IMR-90 (cell line): ENCODE measurements at regions not wholly inside any gene's neighbourhood (a gene's known extent, or its start where the extent isn't known, plus 50 kb on each side); places are given as distances from the start of the nearest gene placed in this dataset.

Experiments used
- ATAC-seq: fragments of 200-7000 bp; cut with Tn5 transposase; 2 replicates; pipeline ENCODE4 v1.9.1; 2020; ENCODE audit warnings: low read depth, mild to moderate bottlenecking, moderate library complexity
- BruUV-seq: library from RNA; stranded (reverse); fragments of 400-500 nt; replicated peaks from 2 replicates; lab custom pipeline; 2021; lab: Mats Ljungman, UMichigan
- CTCF ChIA-PET: fragments of 300-600 bp; formaldehyde crosslinking; extraction: SDS; loops from one replicate; lab custom pipeline; 2021; ENCODE audit warnings: antibody characterized with exemption; lab: Yijun Ruan, JAX
- POLR2A ChIA-PET: fragments of 300-600 bp; sonication (Branson Sonifier 250); formaldehyde crosslinking; loops from one replicate; lab custom pipeline; 2022; ENCODE audit warnings: antibody characterized with exemption; ENCODE audit not compliant: unreplicated experiment; lab: Charles Lee
- DNase-seq: peaks from one replicate; pipeline ENCODE4 v3.0.0; 2013
- H2AFZ ChIP-seq: replicated peaks from 2 replicates; pipeline ENCODE3; 2013; ENCODE audit warnings: low read length, mild to moderate bottlenecking; ENCODE audit not compliant: poor library complexity
- H2AK5ac ChIP-seq: 2 replicates; pipeline ENCODE4 v1.6.1; 2013; ENCODE audit warnings: low read depth, low read length, inconsistent platforms
- H2AK9ac ChIP-seq: replicated peaks from 2 replicates; pipeline ENCODE3; 2013; ENCODE audit warnings: mild to moderate bottlenecking, low read depth, low read length, moderate library complexity; ENCODE audit not compliant: poor library complexity
- H2BK120ac ChIP-seq: 2 replicates; pipeline ENCODE4 v1.6.1; 2013; ENCODE audit warnings: low read depth, low read length, inconsistent platforms
- H2BK15ac ChIP-seq: 3 replicates; pipeline ENCODE4 v1.6.1; 2013; ENCODE audit warnings: low read depth, low read length, inconsistent platforms
- H2BK20ac ChIP-seq: 2 replicates; pipeline ENCODE4 v1.6.1; 2013; ENCODE audit warnings: low read depth, mild to moderate bottlenecking, inconsistent platforms, low read length, moderate library complexity
- H2BK5ac ChIP-seq: 2 replicates; pipeline ENCODE4 v1.6.1; 2013; ENCODE audit warnings: mild to moderate bottlenecking, low read depth, low read length, inconsistent platforms; ENCODE audit not compliant: poor library complexity, severe bottlenecking
- H3K14ac ChIP-seq: replicated peaks from 2 replicates; pipeline ENCODE4 v1.6.1; 2013; ENCODE audit warnings: low read depth, low read length, inconsistent platforms
- H3K18ac ChIP-seq: 2 replicates; pipeline ENCODE4 v1.6.1; 2013; ENCODE audit warnings: low read depth, low read length, control low read depth
- H3K23ac ChIP-seq: 2 replicates; pipeline ENCODE4 v1.6.1; 2013; ENCODE audit warnings: low read depth, low read length, inconsistent platforms
- H3K27ac ChIP-seq: 2 replicates; pipeline ENCODE4 v1.5.1; 2013; ENCODE audit warnings: mild to moderate bottlenecking, control low read depth, low read length; ENCODE audit not compliant: insufficient read depth
- H3K27me3 ChIP-seq: 2 replicates; pipeline ENCODE4 v1.6.1; 2013; ENCODE audit warnings: low read length; ENCODE audit not compliant: control insufficient read depth, insufficient read depth
- H3K36me3 ChIP-seq: 2 replicates; pipeline ENCODE4 v1.6.1; 2013; ENCODE audit warnings: low read length, mixed read lengths; ENCODE audit not compliant: control insufficient read depth, insufficient read depth
- H3K4ac ChIP-seq: 2 replicates; pipeline ENCODE4 v1.6.1; 2013; ENCODE audit warnings: low read depth, low read length, inconsistent platforms
- H3K4me1 ChIP-seq: 2 replicates; pipeline ENCODE4 v1.6.1; 2013; ENCODE audit warnings: low read length, mixed read lengths; ENCODE audit not compliant: control insufficient read depth, insufficient read depth
- H3K4me2 ChIP-seq: 2 replicates; pipeline ENCODE4 v1.6.1; 2013; ENCODE audit warnings: low read depth, mild to moderate bottlenecking, control low read depth, low read length, moderate library complexity
- H3K4me3 ChIP-seq: 2 replicates; pipeline ENCODE4 v1.5.1; 2013; ENCODE audit warnings: low read depth, mild to moderate bottlenecking, control low read depth, low read length, moderate library complexity; ENCODE audit not compliant: insufficient read depth
- H3K56ac ChIP-seq: 2 replicates; pipeline ENCODE4 v1.6.1; 2013; ENCODE audit warnings: low read length, inconsistent platforms; ENCODE audit not compliant: insufficient read depth; ENCODE audit errors: extremely low read depth
- H3K79me1 ChIP-seq, 2 experiments: 2 replicates each; pipeline ENCODE4 v1.6.1; 2013; ENCODE audit warnings: low read length in 2 of 2, inconsistent platforms in 1 of 2, low read depth in 1 of 2
- H3K9ac ChIP-seq: 2 replicates; pipeline ENCODE4 v1.6.1; 2013; ENCODE audit warnings: low read depth, low read length, control low read depth
- H3K9me1 ChIP-seq: 2 replicates; pipeline ENCODE4 v1.6.1; 2013; ENCODE audit warnings: low read length, inconsistent platforms; ENCODE audit not compliant: insufficient read depth
- H3K9me3 ChIP-seq: 2 replicates; pipeline ENCODE4 v1.6.1; 2013; ENCODE audit warnings: low read length; ENCODE audit not compliant: control insufficient read depth, insufficient read depth
- H4K20me1 ChIP-seq: 2 replicates; pipeline ENCODE4 v1.6.1; 2013; ENCODE audit warnings: low read length, inconsistent platforms; ENCODE audit not compliant: insufficient read depth
- H4K5ac ChIP-seq: 2 replicates; pipeline ENCODE4 v1.6.1; 2013; ENCODE audit warnings: mild to moderate bottlenecking, low read depth, low read length, control low read depth
- H4K8ac ChIP-seq, 2 experiments: 2 replicates each; pipeline ENCODE4 v1.6.1; 2013; ENCODE audit warnings: low read depth in 2 of 2, low read length in 2 of 2, control low read depth in 1 of 2, inconsistent platforms in 1 of 2
- H4K91ac ChIP-seq: 2 replicates; pipeline ENCODE4 v1.6.1; 2013; ENCODE audit warnings: low read depth, low read length, inconsistent platforms; ENCODE audit not compliant: insufficient read depth
- BHLHE40 ChIP-seq: fragments of 150-350 bp; IDR thresholded peaks from 2 replicates; pipeline ENCODE4 v1.6.1; 2016; ENCODE audit warnings: mild to moderate bottlenecking, low read depth, low read length
- CEBPB ChIP-seq: IDR thresholded peaks from 2 replicates; pipeline ENCODE4 v1.6.1; 2012; ENCODE audit warnings: low read depth, low read length, improper control_type of control experiment
- ELK1 ChIP-seq: fragments of 150-350 bp; IDR thresholded peaks from 2 replicates; pipeline ENCODE4 v1.6.1; 2016; ENCODE audit warnings: low read depth, mild to moderate bottlenecking, low read length, moderate library complexity, borderline replicate concordance
- FOS ChIP-seq: fragments of 150-350 bp; IDR thresholded peaks from 2 replicates; pipeline ENCODE4 v1.6.1; 2016; ENCODE audit warnings: low read depth, low read length
- MAZ ChIP-seq: IDR thresholded peaks from 2 replicates; pipeline ENCODE4 v1.6.1; 2012; ENCODE audit warnings: low read depth, mild to moderate bottlenecking, low read length, improper control_type of control experiment, moderate library complexity, borderline replicate concordance
- MXI1 ChIP-seq: IDR thresholded peaks from 2 replicates; pipeline ENCODE4 v1.6.1; 2012; ENCODE audit warnings: low read depth, mild to moderate bottlenecking, low read length, moderate library complexity, borderline replicate concordance
- NFE2L2 ChIP-seq: fragments of 150-350 bp; IDR thresholded peaks from 2 replicates; pipeline ENCODE4 v1.6.1; 2016; ENCODE audit warnings: low read depth, mild to moderate bottlenecking, low read length
- POLR2A ChIP-seq: IDR thresholded peaks from 2 replicates; pipeline ENCODE4 v1.6.1; 2012; ENCODE audit warnings: mild to moderate bottlenecking, low read depth, low read length
- RAD21 ChIP-seq: IDR thresholded peaks from 2 replicates; pipeline ENCODE4 v1.6.1; 2012; ENCODE audit warnings: low read length, improper control_type of control experiment
- RCOR1 ChIP-seq: IDR thresholded peaks from 2 replicates; pipeline ENCODE4 v1.6.1; 2012; ENCODE audit warnings: mild to moderate bottlenecking, low read length, improper control_type of control experiment; ENCODE audit not compliant: insufficient replicate concordance
- SMC3 ChIP-seq: fragments of 150-350 bp; IDR thresholded peaks from 2 replicates; pipeline ENCODE4 v1.6.1; 2016; ENCODE audit warnings: low read depth, mild to moderate bottlenecking, antibody characterized with exemption, low read length, moderate library complexity
- WGBS, 2 experiments: methylation state at CpG; one replicate each; pipeline versions ENCODE4 v1.1.5 to v1.1.7; 2013; ENCODE audit warnings: missing lambda C conversion rate in 2 of 2; ENCODE audit not compliant: insufficient read length in 1 of 2; ENCODE audit errors: extremely low coverage in 2 of 2; 5-methylcytosine and 5-hydroxymethylcytosine counted together
- dilution Hi-C: fragments of 300-500 bp; cut with HindIII; formaldehyde crosslinking; loops from one replicate; pipeline ENCODE4 v1.14.3; 2018; ENCODE audit warnings: low sequenced_read_pairs; ENCODE audit not compliant: unreplicated experiment
- in situ Hi-C: fragments of 300-500 bp; cut with MboI; formaldehyde crosslinking; loops from 3 replicates; pipeline ENCODE4 v1.14.3; 2019; ENCODE audit warnings: low sequenced_read_pairs, inconsistent platforms, mixed read lengths
- intact Hi-C: fragments of 100-400 bp; cut with micrococcal nuclease; formaldehyde crosslinking; loops from 2 replicates; pipeline ENCODE4 v1.10.0; 2022
- TF ChIP-seq, protein P1 (sequence below): fragments of 150-350 bp; IDR thresholded peaks from 2 replicates; pipeline ENCODE4 v1.6.1; 2017; ENCODE audit warnings: mild to moderate bottlenecking, antibody characterized with exemption, low read length, low read depth
- TF ChIP-seq, protein P2 (sequence below): conservative IDR thresholded peaks from 2 replicates; pipeline ENCODE4 v1.5.1; 2012; ENCODE audit warnings: mild to moderate bottlenecking, low read depth, low read length, improper control_type of control experiment

DNA sequence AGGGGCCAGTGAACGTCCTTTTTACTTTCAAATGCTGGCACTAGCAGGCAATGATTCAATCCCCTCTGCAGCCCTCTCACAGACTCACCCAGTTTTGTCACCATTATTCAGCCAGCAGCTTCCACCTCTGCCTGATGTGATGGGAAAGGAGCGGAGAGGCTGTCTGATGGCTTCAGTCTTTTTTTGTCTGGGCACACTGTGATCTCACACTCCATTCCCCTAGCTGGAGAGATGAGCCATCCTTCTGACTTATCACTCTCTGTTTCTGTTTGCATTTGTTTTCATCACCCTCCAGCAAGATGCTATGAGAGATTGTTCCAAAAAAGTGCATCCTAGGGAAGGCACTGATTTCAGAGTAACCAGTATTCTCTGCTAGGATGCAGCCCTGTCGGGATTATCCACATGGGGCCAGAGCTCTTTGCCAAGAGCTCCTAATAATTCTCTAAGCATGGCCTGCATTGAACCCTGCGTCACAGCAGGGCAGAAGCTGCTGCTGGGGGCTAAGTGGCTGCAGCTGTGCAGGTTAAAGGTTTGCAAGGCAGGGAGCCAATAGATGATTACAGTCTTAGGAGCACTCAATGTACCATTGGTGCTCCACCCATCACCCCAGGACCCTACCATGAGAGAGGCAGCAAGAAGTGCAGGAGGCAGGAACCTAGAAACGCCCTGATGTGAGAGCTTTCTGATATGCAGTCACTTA, 236.1 kb upstream of the C16orf82 start:
- DNase-seq (no peak), ATAC-seq (no peak)
- intact Hi-C loops, result no loop called here
- Histone ChIP-seq H2AK5ac (no peak overlapping the region), H3K27ac (no peak overlapping the region), H3K79me1 (no peaks in the 10 kb centered on the region), H3K27me3 (no peaks in the 10 kb centered on the region; the same call in 1 of the 2 replicates), H2BK15ac (no peak overlapping the region), H2BK20ac (no peak overlapping the region), H3K36me3 (no peaks in the 10 kb centered on the region), H2BK120ac (no peak overlapping the region), H3K56ac (no peak overlapping the region), H3K4me2 (no peak overlapping the region), H3K4ac (no peak overlapping the region), H4K5ac (no peak overlapping the region), H3K4me3 (no peak overlapping the region), H3K23ac (no peak overlapping the region), H3K9ac (no peak overlapping the region), H4K8ac (no peak overlapping the region), H2AK9ac (no peak overlapping the region), H3K14ac (no peak overlapping the region), H2AFZ (no peak overlapping the region), H3K18ac (no peak overlapping the region), H3K4me1 (no peaks in the 10 kb centered on the region), H2BK5ac (no peak overlapping the region), H3K9me3 (no peaks in the 10 kb centered on the region), H4K20me1 (no peaks in the 10 kb centered on the region), H3K9me1 (no peaks in the 10 kb centered on the region), H4K91ac (no peak overlapping the region)
- ChIA-PET POLR2A (no interaction called here), CTCF (no interaction called here)
- dilution Hi-C loops, result no loop called here
- BruUV-seq, result no TSS peak
- WGBS, 2 experiments, result 11% methylated on average over 2 of the region's 5 CpGs; no CpG with 5 or more reads in 1 of the 2 experiments
- in situ Hi-C loops, result no loop called here
- TF ChIP-seq ELK1, result no peak
- TF ChIP-seq MXI1, result no peak
- TF ChIP-seq POLR2A, result no peak
- no peak for TF ChIP-seq FOS
- TF ChIP-seq CEBPB, result no peak
- no peak for TF ChIP-seq RCOR1
- no peak for TF ChIP-seq RAD21
- TF ChIP-seq, protein P1, sequence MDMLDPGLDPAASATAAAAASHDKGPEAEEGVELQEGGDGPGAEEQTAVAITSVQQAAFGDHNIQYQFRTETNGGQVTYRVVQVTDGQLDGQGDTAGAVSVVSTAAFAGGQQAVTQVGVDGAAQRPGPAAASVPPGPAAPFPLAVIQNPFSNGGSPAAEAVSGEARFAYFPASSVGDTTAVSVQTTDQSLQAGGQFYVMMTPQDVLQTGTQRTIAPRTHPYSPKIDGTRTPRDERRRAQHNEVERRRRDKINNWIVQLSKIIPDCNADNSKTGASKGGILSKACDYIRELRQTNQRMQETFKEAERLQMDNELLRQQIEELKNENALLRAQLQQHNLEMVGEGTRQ, result no peak
- no peak for TF ChIP-seq MAZ
- no peak for TF ChIP-seq NFE2L2
- TF ChIP-seq SMC3, result no peak
- TF ChIP-seq, protein P2, sequence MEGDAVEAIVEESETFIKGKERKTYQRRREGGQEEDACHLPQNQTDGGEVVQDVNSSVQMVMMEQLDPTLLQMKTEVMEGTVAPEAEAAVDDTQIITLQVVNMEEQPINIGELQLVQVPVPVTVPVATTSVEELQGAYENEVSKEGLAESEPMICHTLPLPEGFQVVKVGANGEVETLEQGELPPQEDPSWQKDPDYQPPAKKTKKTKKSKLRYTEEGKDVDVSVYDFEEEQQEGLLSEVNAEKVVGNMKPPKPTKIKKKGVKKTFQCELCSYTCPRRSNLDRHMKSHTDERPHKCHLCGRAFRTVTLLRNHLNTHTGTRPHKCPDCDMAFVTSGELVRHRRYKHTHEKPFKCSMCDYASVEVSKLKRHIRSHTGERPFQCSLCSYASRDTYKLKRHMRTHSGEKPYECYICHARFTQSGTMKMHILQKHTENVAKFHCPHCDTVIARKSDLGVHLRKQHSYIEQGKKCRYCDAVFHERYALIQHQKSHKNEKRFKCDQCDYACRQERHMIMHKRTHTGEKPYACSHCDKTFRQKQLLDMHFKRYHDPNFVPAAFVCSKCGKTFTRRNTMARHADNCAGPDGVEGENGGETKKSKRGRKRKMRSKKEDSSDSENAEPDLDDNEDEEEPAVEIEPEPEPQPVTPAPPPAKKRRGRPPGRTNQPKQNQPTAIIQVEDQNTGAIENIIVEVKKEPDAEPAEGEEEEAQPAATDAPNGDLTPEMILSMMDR, result no peak
- TF ChIP-seq BHLHE40, result no peak
